ENCODE measurements at regions not wholly inside any gene's neighbourhood (a gene's known extent, or its start where the extent isn't known, plus 50 kb on each side); places are given as distances from the start of the nearest gene placed in this dataset.

GRCh38 chr20:48326868-48327267 lies 500.9 kb downstream of the PREX1 start:
- in situ Hi-C loops (cut with MboI; ENCODE audit: low pct_unique_long_range_greater_than_20kb, low sequenced_read_pairs, unreplicated experiment), result no loop called here
- no peak for TF ChIP-seq CTCF (IDR thresholded peaks at IDR 0.05; ENCODE audit: extremely low read depth, insufficient read depth, missing control alignments)
- DNase-seq (ENCODE audit: low spot score), result no peak

GRCh38 chr20:48326434-48326691 lies 501.4 kb downstream of the PREX1 start:
- in situ Hi-C loops (cut with MboI; ENCODE audit: low pct_unique_long_range_greater_than_20kb, low sequenced_read_pairs, unreplicated experiment), result no loop called here
- no peak for TF ChIP-seq CTCF (IDR thresholded peaks at IDR 0.05; ENCODE audit: extremely low read depth, insufficient read depth, missing control alignments)
- DNase-seq (ENCODE audit: low spot score), result no peak

- no peak for TF ChIP-seq CTCF (IDR thresholded peaks at IDR 0.05; ENCODE audit: extremely low read depth, insufficient read depth, missing control alignments)
- in situ Hi-C loops (cut with MboI; ENCODE audit: low pct_unique_long_range_greater_than_20kb, low sequenced_read_pairs, unreplicated experiment), result no loop called here
- DNase-seq (ENCODE audit: low spot score), result no peak
Observed at GRCh38 chr20:48325656-48326433, 502.0 kb downstream of the PREX1 start.

- no peak for TF ChIP-seq CTCF (IDR thresholded peaks at IDR 0.05; ENCODE audit: extremely low read depth, insufficient read depth, missing control alignments)
- no peak for DNase-seq (ENCODE audit: low spot score)
- in situ Hi-C loops (cut with MboI; ENCODE audit: low pct_unique_long_range_greater_than_20kb, low sequenced_read_pairs, unreplicated experiment), result no loop called here
Observed at GRCh38 chr20:48324744-48325143, 503.1 kb downstream of the PREX1 start.

GRCh38 chr20:48321271-48321670 lies 506.5 kb downstream of the PREX1 start:
- in situ Hi-C loops (cut with MboI; ENCODE audit: low pct_unique_long_range_greater_than_20kb, low sequenced_read_pairs, unreplicated experiment), result no loop called here
- DNase-seq (ENCODE audit: low spot score), result no peak
- TF ChIP-seq CTCF (IDR thresholded peaks at IDR 0.05; ENCODE audit: extremely low read depth, insufficient read depth, missing control alignments), result no peak

GRCh38 chr20:48319943-48320584 lies 507.7 kb downstream of the PREX1 start:
- in situ Hi-C loops (cut with MboI; ENCODE audit: low pct_unique_long_range_greater_than_20kb, low sequenced_read_pairs, unreplicated experiment), result no loop called here
- DNase-seq (ENCODE audit: low spot score), result no peak
- no peak for TF ChIP-seq CTCF (IDR thresholded peaks at IDR 0.05; ENCODE audit: extremely low read depth, insufficient read depth, missing control alignments)
